Sigmoid colon (tissue), 4 donors: ENCODE measurements at regions not wholly inside any gene's neighbourhood (a gene's known extent, or its start where the extent isn't known, plus 50 kb on each side); places are given as distances from the start of the nearest gene placed in this dataset.

ENCODE experiments used
- CTCF ChIP-seq, 4 experiments: fragments of 450-650 bp in 3 of 4; fragments of 200-600 bp in 1 of 4; IDR thresholded peaks; one replicate each; pipeline ENCODE4 v1.5.1; 2016 to 2019; ENCODE audit warnings: antibody characterized with exemption in 4 of 4, mild to moderate bottlenecking in 3 of 4, moderate library complexity in 2 of 4
- POLR2AphosphoS5 ChIP-seq, 4 donors: sonication (generic); formaldehyde crosslinking; IDR thresholded peaks; one replicate each; pipeline ENCODE4 v1.6.1; 2017; ENCODE audit warnings: antibody characterized with exemption in 4 of 4

DNA sequence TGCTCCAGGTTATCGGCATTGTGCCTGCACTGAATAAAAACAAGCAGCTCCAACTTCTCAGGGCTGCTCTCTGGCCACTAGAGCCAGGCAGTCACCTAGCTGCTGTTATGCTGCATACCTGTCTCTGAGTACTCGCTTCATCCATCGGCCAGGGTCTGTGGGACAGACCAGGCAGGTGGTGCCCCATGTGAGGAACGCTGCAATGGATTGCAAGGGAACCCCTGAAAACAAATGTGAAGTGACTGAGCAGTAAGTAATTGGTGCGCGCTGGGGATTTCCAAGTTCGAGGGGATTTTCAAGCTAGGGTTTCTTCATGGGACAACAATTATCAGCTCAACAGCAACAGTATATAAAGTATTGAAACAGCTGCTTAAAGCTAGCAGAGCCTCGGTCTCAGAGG lies 965.3 kb downstream of the AACS start:
- TF ChIP-seq CTCF (IDR thresholded peaks at IDR 0.05) (no peak), POLR2AphosphoS5 (IDR thresholded peaks at IDR 0.05) (no peak)
